Upper lobe of left lung (tissue), 6 donors: ENCODE measurements at regions not wholly inside any gene's neighbourhood (a gene's known extent, or its start where the extent isn't known, plus 50 kb on each side); places are given as distances from the start of the nearest gene placed in this dataset.

Source experiments
- ATAC-seq, 2 donors: fragments of 200-7000 bp; cut with Tn5 transposase; one replicate each; pipeline ENCODE4 v1.9.1; 2022; ENCODE audit warnings: mild to moderate bottlenecking in 2 of 2, moderate library complexity in 2 of 2; ENCODE audit not compliant: low FRiP score in 2 of 2
- DNase-seq, 2 donors: peaks; one replicate each; pipeline ENCODE4 v3.0.0-alpha.2; 2019 to 2020
- H3K27ac ChIP-seq, 4 donors: fragments of 200-600 bp; sonication (generic); one replicate each; pipeline ENCODE4 v1.5.1; 2016 to 2019
- H3K27me3 ChIP-seq, 4 donors: fragments of 200-600 bp; sonication (generic); one replicate each; pipeline ENCODE4 v1.5.1; 2017 to 2019
- H3K36me3 ChIP-seq, 4 donors: fragments of 200-600 bp; sonication (generic); one replicate each; pipeline ENCODE4 v1.5.1; 2016 to 2019
- H3K4me1 ChIP-seq, 4 donors: fragments of 200-600 bp; sonication (generic); one replicate each; pipeline ENCODE4 v1.5.1; 2018 to 2019
- H3K4me3 ChIP-seq, 4 donors: fragments of 200-600 bp; sonication (generic); one replicate each; pipeline ENCODE4 v1.5.1; 2017 to 2019; ENCODE audit warnings: mild to moderate bottlenecking in 2 of 4, moderate library complexity in 1 of 4
- H3K9me3 ChIP-seq, 4 donors: fragments of 200-600 bp; sonication (generic); one replicate each; pipeline ENCODE4 v1.5.1; 2018 to 2019
- EP300 ChIP-seq, 4 donors: sonication (generic); formaldehyde crosslinking; IDR thresholded peaks; one replicate each; pipeline ENCODE4 v1.5.1; 2017; ENCODE audit warnings: antibody characterized with exemption in 4 of 4, control low read depth in 2 of 4
- POLR2A ChIP-seq, 4 donors: fragments of 450-650 bp; IDR thresholded peaks; one replicate each; pipeline ENCODE4 v1.5.1; 2016 to 2017; ENCODE audit warnings: antibody characterized with exemption in 4 of 4, mild to moderate bottlenecking in 2 of 4
- POLR2AphosphoS5 ChIP-seq, 2 donors: sonication (generic); formaldehyde crosslinking; IDR thresholded peaks; one replicate each; pipeline ENCODE4 v1.5.1; 2017; ENCODE audit warnings: antibody characterized with exemption in 2 of 2
- WGBS, 2 donors: methylation state at CpG; one replicate each; pipeline ENCODE4 v1.1.5; 2017 to 2018; 5-methylcytosine and 5-hydroxymethylcytosine counted together
- TF ChIP-seq, protein P1 (sequence below), 6 experiments: fragments of 450-650 bp in 4 of 6; fragments of 200-600 bp in 2 of 6; sonication (generic) in 2 of 6; IDR thresholded peaks; one replicate each; pipeline ENCODE4 v1.5.1; 2016 to 2019; ENCODE audit warnings: antibody characterized with exemption in 6 of 6
- donor health status: DM: no; HTN: no; CAD: no; lungs with moderate emphysema.
- donor health status: DM: no; HTN: yes; CAD: no; lungs with severe emphysema.

DNA sequence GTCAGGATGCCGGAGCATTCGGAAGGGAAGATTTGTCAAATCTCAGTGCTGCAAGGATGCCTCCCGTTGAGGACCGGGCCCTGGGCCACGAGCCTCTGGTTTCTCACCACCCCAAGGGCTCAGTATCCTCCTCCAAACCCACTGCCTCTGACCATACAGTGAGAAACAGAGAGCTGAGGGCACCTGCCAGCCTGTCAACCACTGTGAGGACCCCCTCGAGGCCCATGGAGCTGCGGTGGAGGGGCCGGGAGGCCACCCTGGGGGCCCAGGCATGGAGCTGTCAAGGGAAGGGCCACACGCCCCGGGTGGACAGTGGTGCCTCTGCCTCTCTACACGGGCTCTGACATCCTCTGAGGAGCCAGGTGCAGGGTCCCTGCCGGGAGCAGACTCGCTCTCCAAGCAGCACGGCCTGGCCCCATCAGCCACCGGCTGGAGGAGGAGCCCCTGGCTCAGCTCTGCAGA is 248.0 kb upstream of the TCERG1L start:
- H3K27me3 ChIP-seq: peaks cover 0 to 3% (median 0%) of the 10 kb centered on the region in 4 donors
- H3K36me3 ChIP-seq: no peaks in the 10 kb centered on the region
- DNase-seq (peak in 1 of 2 donors; percentile 65), ATAC-seq (peak in 1 of 2 donors; percentile 45)
- H3K27ac ChIP-seq: no peak overlapping the region
- no peaks in the 10 kb centered on the region for H3K9me3 ChIP-seq
- no peak overlapping the region for H3K4me3 ChIP-seq
- TF ChIP-seq POLR2A (IDR thresholded peaks at IDR 0.05) (no peak), EP300 (IDR thresholded peaks at IDR 0.05) (no peak), POLR2AphosphoS5 (IDR thresholded peaks at IDR 0.05) (no peak)
- TF ChIP-seq, protein P1, sequence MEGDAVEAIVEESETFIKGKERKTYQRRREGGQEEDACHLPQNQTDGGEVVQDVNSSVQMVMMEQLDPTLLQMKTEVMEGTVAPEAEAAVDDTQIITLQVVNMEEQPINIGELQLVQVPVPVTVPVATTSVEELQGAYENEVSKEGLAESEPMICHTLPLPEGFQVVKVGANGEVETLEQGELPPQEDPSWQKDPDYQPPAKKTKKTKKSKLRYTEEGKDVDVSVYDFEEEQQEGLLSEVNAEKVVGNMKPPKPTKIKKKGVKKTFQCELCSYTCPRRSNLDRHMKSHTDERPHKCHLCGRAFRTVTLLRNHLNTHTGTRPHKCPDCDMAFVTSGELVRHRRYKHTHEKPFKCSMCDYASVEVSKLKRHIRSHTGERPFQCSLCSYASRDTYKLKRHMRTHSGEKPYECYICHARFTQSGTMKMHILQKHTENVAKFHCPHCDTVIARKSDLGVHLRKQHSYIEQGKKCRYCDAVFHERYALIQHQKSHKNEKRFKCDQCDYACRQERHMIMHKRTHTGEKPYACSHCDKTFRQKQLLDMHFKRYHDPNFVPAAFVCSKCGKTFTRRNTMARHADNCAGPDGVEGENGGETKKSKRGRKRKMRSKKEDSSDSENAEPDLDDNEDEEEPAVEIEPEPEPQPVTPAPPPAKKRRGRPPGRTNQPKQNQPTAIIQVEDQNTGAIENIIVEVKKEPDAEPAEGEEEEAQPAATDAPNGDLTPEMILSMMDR (IDR thresholded peaks at IDR 0.05): no peak
- H3K4me1 ChIP-seq: no peaks in the 10 kb centered on the region
- 84 to 89% methylated on average over 5 to 6 of the region's 15 CpGs for WGBS, 2 donors

- DNase-seq: no peak
- H3K36me3 ChIP-seq: no peaks in the 10 kb centered on the region
- no peak overlapping the region for H3K4me3 ChIP-seq
- WGBS, 2 donors: 49 to 51% methylated on average over 8 of the region's 8 CpGs
- peaks cover 0 to 6% (median 2%) of the 10 kb centered on the region in 4 donors for H3K9me3 ChIP-seq
- H3K27ac ChIP-seq: no peak overlapping the region
- no peak for ATAC-seq
- peaks cover 0 to 2% (median 0%) of the 10 kb centered on the region in 4 donors for H3K27me3 ChIP-seq
- H3K4me1 ChIP-seq: no peaks in the 10 kb centered on the region
- TF ChIP-seq POLR2A (IDR thresholded peaks at IDR 0.05) (no peak), EP300 (IDR thresholded peaks at IDR 0.05) (no peak), POLR2AphosphoS5 (IDR thresholded peaks at IDR 0.05) (no peak)
- TF ChIP-seq, protein P1 (IDR thresholded peaks at IDR 0.05): no peak
These were observed 248.6 kb upstream of the TCERG1L start for GRCh38 chr10:131560166-131560565.

- Histone ChIP-seq H3K27me3 (no peaks in the 10 kb centered on the region), H3K36me3 (no peaks in the 10 kb centered on the region), H3K4me3 (no peak overlapping the region), H3K27ac (no peak overlapping the region), H3K9me3 (peaks cover 0 to 10% (median 3%) of the 10 kb centered on the region in 4 donors), H3K4me1 (no peaks in the 10 kb centered on the region)
- no peak for TF ChIP-seq POLR2AphosphoS5 (IDR thresholded peaks at IDR 0.05)
- TF ChIP-seq, protein P1 (IDR thresholded peaks at IDR 0.05): no peak
- 74 to 92% methylated on average over 11 to 15 of the region's 15 CpGs for WGBS, 2 donors
- ATAC-seq (no peak), DNase-seq (peak in 1 of 2 donors; percentile 11)
These were observed 249.3 kb upstream of the TCERG1L start for GRCh38 chr10:131560706-131561355.

GRCh38 chr10:131561897-131562296 is 250.4 kb upstream of the TCERG1L start:
- ATAC-seq (no peak), DNase-seq (no peak)
- TF ChIP-seq, protein P1 (IDR thresholded peaks at IDR 0.05): no peak
- TF ChIP-seq POLR2A (IDR thresholded peaks at IDR 0.05): no peak
- TF ChIP-seq POLR2AphosphoS5 (IDR thresholded peaks at IDR 0.05): no peak
- TF ChIP-seq EP300 (IDR thresholded peaks at IDR 0.05): no peak
- no peaks in the 10 kb centered on the region for H3K27me3 ChIP-seq
- H3K36me3 ChIP-seq: no peaks in the 10 kb centered on the region
- H3K4me1 ChIP-seq: no peaks in the 10 kb centered on the region
- peaks cover 0 to 10% (median 5%) of the 10 kb centered on the region in 4 donors for H3K9me3 ChIP-seq
- no peak overlapping the region for H3K27ac ChIP-seq
- WGBS, 2 donors: 80 to 84% methylated on average over 5 of the region's 5 CpGs
- no peak overlapping the region for H3K4me3 ChIP-seq

DNA sequence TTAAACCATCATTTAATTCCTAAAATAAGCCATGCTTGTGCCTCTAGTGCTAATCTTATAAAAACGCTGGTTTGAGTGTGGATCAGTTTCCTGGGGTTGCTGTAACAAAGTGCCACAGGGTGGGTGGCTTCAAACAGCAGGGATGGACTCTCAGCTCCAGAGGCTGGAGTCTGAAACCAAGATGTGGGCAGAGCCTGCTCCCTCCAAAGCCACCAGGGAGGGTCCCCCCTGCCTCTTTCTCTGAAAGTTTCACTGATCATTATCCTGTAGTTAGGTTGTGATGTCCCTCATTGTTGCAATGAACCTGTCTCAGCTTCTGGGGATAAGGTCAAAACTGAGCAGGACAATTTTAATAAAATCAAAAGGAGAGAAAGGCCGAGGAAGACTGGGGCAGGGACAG is 251.9 kb upstream of the TCERG1L start:
- no peaks in the 10 kb centered on the region for H3K36me3 ChIP-seq
- DNase-seq (no peak), ATAC-seq (no peak)
- no peak overlapping the region for H3K4me3 ChIP-seq
- no peak overlapping the region for H3K27ac ChIP-seq
- H3K27me3 ChIP-seq: no peaks in the 10 kb centered on the region
- no peaks in the 10 kb centered on the region for H3K4me1 ChIP-seq
- 74 to 76% methylated on average over 2 of the region's 2 CpGs for WGBS, 2 donors
- peaks cover 0 to 10% (median 5%) of the 10 kb centered on the region in 4 donors for H3K9me3 ChIP-seq
- TF ChIP-seq, protein P1 (IDR thresholded peaks at IDR 0.05): no peak
- TF ChIP-seq EP300 (IDR thresholded peaks at IDR 0.05) (no peak), POLR2A (IDR thresholded peaks at IDR 0.05) (no peak), POLR2AphosphoS5 (IDR thresholded peaks at IDR 0.05) (no peak)
